OCI-LY3 (cell line): ENCODE measurements at regions not wholly inside any gene's neighbourhood (a gene's known extent, or its start where the extent isn't known, plus 50 kb on each side); places are given as distances from the start of the nearest gene placed in this dataset.

Source experiments
- H2AFZ ChIP-seq: fragments of 200-600, 300-600 bp; shearing (Covaris generic); 2 replicates; pipeline ENCODE4 v1.6.0; 2014; ENCODE audit warnings: antibody characterized with exemption, low read depth, low read length
- H3K27ac ChIP-seq: fragments of 200-600, 300-600 bp; sonication (generic); 2 replicates; pipeline ENCODE4 v1.5.1; 2014; ENCODE audit warnings: mild to moderate bottlenecking, low read length, moderate library complexity, mixed read lengths
- H3K27me3 ChIP-seq: fragments of 200-600, 300-600 bp; sonication (generic); 2 replicates; pipeline ENCODE4 v1.6.1; 2014; ENCODE audit warnings: low read depth, low read length, mixed read lengths
- H3K36me3 ChIP-seq: fragments of 200-600, 300-600 bp; sonication (generic); replicated peaks from 2 replicates; pipeline ENCODE3; 2014; ENCODE audit warnings: low read depth, low read length, mixed read lengths
- H3K4me1 ChIP-seq: fragments of 300-600, 200-600 bp; sonication (generic); 2 replicates; pipeline ENCODE4 v1.6.1; 2014; ENCODE audit warnings: low read length, mixed read lengths
- H3K4me2 ChIP-seq: fragments of 200-600, 300-600 bp; sonication (generic); 2 replicates; pipeline ENCODE4 v1.6.1; 2014; ENCODE audit warnings: low read length, mixed read lengths
- H3K4me3 ChIP-seq: fragments of 300-600, 200-600 bp; sonication (generic); 2 replicates; pipeline ENCODE4 v1.5.1; 2014; ENCODE audit warnings: antibody characterized with exemption, mild to moderate bottlenecking, low read length, moderate library complexity
- H3K79me2 ChIP-seq: fragments of 300-600, 200-600 bp; shearing (Covaris generic); 2 replicates; pipeline ENCODE4 v1.6.1; 2014; ENCODE audit warnings: mild to moderate bottlenecking, low read length, mixed read lengths
- H3K9ac ChIP-seq: fragments of 300-600, 200-600 bp; shearing (Covaris generic); 2 replicates; pipeline ENCODE4 v1.6.0; 2014; ENCODE audit warnings: mild to moderate bottlenecking, low read length, moderate library complexity
- H3K9me3 ChIP-seq: fragments of 200-600, 300-600 bp; shearing (Covaris generic); 2 replicates; pipeline ENCODE4 v1.6.1; 2014; ENCODE audit warnings: low read length, mixed read lengths; ENCODE audit not compliant: insufficient read depth
- H4K20me1 ChIP-seq: fragments of 200-600, 300-600 bp; sonication (generic); 2 replicates; pipeline ENCODE4 v1.6.1; 2016; ENCODE audit warnings: low read length, mixed read lengths; ENCODE audit not compliant: insufficient read depth
- CTCF ChIP-seq: fragments of 200-600, 300-600 bp; sonication (generic); IDR thresholded peaks from 2 replicates; pipeline ENCODE4 v1.5.1; 2014; ENCODE audit warnings: antibody characterized with exemption, low read length, low read depth
- EZH2phosphoT487 ChIP-seq: fragments of 200-600 bp; shearing (Covaris generic); IDR thresholded peaks from 2 replicates; pipeline ENCODE4 v1.6.1; 2018; ENCODE audit warnings: antibody characterized with exemption, mixed run types, low read depth

DNA sequence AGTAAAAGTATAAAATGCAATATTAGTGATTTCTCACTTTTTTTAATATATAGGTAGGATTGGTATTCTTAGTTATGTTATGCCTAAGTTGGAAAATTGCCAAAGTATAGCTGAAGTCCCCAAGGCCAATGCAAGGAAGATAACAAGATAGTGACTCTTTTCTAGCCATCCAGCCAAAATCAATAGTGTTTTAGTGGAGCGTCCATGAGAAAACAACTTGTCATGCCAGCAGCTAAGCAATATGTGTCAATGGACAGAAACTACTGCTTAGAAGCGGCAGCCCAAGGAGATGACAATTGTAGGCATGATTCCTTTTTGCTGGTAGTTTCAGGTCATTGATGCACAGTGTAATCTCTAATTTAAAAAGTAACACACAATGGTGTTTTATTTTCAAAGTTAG, 1444.6 kb downstream of the SUCLG1 start:
- Histone ChIP-seq H3K27ac (no peak overlapping the region), H3K4me1 (no peaks in the 10 kb centered on the region), H3K4me2 (no peak overlapping the region), H3K9me3 (no peaks in the 10 kb centered on the region), H3K79me2 (no peaks in the 10 kb centered on the region), H2AFZ (no peak overlapping the region), H3K36me3 (no peaks in the 10 kb centered on the region), H4K20me1 (no peaks in the 10 kb centered on the region), H3K4me3 (no peak overlapping the region), H3K27me3 (no peaks in the 10 kb centered on the region), H3K9ac (no peak overlapping the region)
- TF ChIP-seq CTCF (no peak), EZH2phosphoT487 (no peak)

DNA sequence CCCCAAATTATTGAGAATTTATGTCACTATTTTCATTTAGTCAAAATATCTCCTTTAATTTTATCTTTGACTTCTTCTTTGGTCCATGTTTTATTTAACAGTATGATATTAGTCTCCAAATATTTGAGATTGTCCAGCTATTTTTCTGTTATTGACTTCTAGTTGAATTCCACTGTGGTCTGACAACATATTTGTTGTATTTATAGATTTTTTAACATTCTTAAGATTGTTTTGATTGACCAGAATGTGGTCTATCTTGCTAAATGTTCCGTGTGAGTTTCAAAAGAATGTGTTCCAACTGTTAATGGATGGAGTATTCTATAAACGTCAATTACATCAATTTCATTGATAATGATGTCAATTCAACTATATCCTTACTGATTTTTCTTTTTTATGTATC, 1452.1 kb downstream of the SUCLG1 start:
- no peak overlapping the region for H3K9ac ChIP-seq
- no peaks in the 10 kb centered on the region for H3K27me3 ChIP-seq
- H3K36me3 ChIP-seq: no peaks in the 10 kb centered on the region
- no peak overlapping the region for H2AFZ ChIP-seq
- H3K4me2 ChIP-seq: no peak overlapping the region
- no peaks in the 10 kb centered on the region for H3K9me3 ChIP-seq
- H3K4me1 ChIP-seq: peaks cover 3% of the 10 kb centered on the region; the same call in 1 of the 2 replicates
- H3K4me3 ChIP-seq: no peak overlapping the region
- no peaks in the 10 kb centered on the region for H4K20me1 ChIP-seq
- TF ChIP-seq CTCF: no peak
- no peak for TF ChIP-seq EZH2phosphoT487
- H3K27ac ChIP-seq: no peak overlapping the region
- H3K79me2 ChIP-seq: no peaks in the 10 kb centered on the region

DNA sequence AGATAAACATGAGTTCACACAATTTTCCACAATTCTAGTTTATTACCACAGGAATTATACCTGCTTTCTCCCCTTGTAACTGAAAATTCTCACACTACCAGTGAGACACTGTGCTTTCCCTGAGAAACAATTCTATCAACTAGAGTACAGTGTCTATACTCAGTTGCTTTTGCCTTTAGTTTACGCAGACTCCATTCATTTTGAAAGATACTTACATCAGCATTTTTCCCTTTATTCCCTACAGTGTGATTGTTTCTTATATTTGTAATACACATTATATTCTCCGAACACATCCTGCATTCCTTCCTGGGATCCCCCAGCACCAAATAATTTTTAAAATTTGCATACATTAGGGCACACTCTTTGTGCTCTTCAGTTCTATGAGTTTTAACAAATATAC, 1455.5 kb downstream of the SUCLG1 start:
- peaks cover 9% of the 10 kb centered on the region for H3K4me1 ChIP-seq
- H2AFZ ChIP-seq: no peak overlapping the region
- no peaks in the 10 kb centered on the region for H3K79me2 ChIP-seq
- no peaks in the 10 kb centered on the region for H3K36me3 ChIP-seq
- H3K27me3 ChIP-seq: no peaks in the 10 kb centered on the region
- H3K4me2 ChIP-seq: no peak overlapping the region
- H3K9me3 ChIP-seq: no peaks in the 10 kb centered on the region
- TF ChIP-seq EZH2phosphoT487 (no peak), CTCF (no peak)
- no peaks in the 10 kb centered on the region for H4K20me1 ChIP-seq
- H3K9ac ChIP-seq: no peak overlapping the region
- H3K4me3 ChIP-seq: no peak overlapping the region
- no peak overlapping the region for H3K27ac ChIP-seq

GRCh38 chr2:83002706-83003105, 1456.4 kb downstream of the SUCLG1 start:
- Histone ChIP-seq H3K9me3 (no peaks in the 10 kb centered on the region), H3K27me3 (no peaks in the 10 kb centered on the region)

More at GRCh38 chr2:83002706-83003105, 1456.4 kb downstream of the SUCLG1 start:
- Histone ChIP-seq H4K20me1 (no peaks in the 10 kb centered on the region), H3K27ac (no peak overlapping the region), H3K79me2 (no peaks in the 10 kb centered on the region), H2AFZ (no peak overlapping the region), H3K9ac (no peak overlapping the region), H3K4me2 (no peak overlapping the region), H3K4me1 (peaks cover 10% of the 10 kb centered on the region), H3K4me3 (no peak overlapping the region), H3K36me3 (no peaks in the 10 kb centered on the region)
- TF ChIP-seq EZH2phosphoT487: no peak
- no peak for TF ChIP-seq CTCF
